Activated CD4-positive, CD25-positive, alpha-beta regulatory T cell treated with anti-CD3 and anti-CD28 coated beads, Interleukin-2, amount 50 U/mL, for 24 hours (primary cell): ENCODE measurements at regions not wholly inside any gene's neighbourhood (a gene's known extent, or its start where the extent isn't known, plus 50 kb on each side); places are given as distances from the start of the nearest gene placed in this dataset.

ENCODE experiments used
- ATAC-seq, 2 donors: fragments of 150-1000 bp; cut with Tn5 transposase; one replicate each; pipeline ENCODE4 v1.10.0; 2021; ENCODE audit warnings: mild to moderate bottlenecking in 1 of 2, moderate library complexity in 1 of 2

DNA sequence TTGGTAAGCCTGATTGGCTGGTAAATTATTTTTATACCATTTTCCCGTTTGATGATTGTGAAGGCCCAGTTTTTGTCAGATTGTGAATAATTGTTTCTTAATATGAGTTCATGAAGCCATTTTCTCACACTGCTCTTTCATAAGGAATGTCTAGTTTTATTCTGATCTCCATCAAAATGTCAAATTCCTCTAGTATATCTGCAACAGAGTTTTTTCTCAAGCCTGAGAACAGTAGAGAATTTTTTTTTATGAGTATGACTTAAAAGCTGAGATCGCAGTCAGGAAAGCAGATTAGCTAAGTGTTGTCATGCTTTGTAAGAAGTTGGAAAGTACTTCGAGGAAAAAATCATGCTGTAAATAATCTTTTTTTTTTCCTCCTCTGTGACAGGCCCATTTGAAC is 484.9 kb upstream of the ATP2B1 start:
- no peak for ATAC-seq

DNA sequence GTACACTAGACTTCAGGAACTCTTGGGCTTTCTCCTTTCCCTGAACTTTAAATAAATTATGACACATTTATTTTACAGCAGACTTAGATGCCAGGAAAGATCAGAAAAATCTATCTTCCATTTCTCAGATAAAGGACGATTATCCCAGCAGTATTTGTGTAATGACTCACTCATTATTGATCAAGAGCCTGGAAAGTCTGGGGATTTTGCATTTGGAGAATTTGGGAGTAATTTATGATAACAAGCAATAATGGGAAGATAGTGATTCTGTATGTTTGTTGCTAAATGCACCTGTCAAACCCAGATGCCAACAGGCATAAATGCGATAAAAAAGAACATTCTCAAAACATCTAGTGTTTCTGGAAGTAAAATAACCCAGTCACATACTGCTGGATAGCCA is 480.2 kb upstream of the ATP2B1 start:
- ATAC-seq, result no peak

DNA sequence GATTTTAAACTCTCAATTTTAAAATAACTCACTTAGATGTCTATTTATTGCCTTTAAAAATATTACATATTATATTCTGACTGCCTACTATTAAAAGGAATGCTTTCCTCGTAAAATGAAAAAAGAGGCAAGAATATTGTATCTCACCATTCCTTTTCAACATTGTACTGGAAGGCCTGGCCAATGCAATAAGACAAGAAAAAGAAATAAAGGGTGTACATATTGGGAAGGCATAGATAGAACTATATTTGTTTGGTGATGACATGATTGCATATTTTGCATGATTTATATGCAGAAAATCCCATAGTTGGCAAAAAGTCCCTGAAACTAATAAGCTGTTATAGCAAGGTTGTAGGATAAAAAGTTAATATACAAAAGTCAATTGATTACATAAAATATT is 474.6 kb upstream of the ATP2B1 start:
- ATAC-seq, result no peak

DNA sequence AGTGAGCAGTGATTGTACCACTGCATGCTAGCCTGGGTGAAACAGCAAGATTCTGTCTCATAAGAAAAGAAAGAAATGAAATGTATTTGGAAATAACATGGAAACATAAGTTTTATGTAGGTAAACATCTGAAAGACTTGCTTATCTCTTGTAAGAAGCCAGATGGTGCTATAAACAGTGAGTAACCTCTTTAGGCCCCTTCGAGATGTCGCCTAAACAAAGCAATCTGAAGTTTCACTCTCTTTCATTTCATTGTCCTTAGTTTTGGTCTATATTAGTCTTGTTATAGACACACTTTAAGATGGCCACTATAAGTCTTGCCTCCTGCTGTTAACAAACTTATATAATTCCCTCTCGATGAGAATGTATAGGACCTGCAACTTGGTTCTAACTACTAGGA is 472.6 kb upstream of the ATP2B1 start:
- ATAC-seq, result no peak

DNA sequence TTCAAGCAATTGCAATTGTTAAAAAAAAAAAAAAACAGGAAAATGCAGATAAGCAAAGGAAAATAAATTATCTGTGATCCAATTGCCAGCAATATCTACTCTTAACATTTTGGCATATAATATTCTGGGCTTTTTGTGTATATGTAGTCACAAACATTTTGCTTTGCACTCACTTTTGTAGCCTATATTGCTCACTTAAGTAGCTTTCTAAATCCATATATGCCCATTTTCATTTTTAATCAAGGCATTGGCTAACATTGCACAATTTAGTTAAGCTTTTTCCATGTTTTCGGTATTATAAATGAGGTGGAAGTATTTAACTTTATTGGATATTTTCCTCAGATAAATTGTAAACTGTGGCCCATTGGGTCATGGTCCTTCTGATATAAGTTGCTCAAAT is 466.3 kb upstream of the ATP2B1 start:
- ATAC-seq, result no peak

DNA sequence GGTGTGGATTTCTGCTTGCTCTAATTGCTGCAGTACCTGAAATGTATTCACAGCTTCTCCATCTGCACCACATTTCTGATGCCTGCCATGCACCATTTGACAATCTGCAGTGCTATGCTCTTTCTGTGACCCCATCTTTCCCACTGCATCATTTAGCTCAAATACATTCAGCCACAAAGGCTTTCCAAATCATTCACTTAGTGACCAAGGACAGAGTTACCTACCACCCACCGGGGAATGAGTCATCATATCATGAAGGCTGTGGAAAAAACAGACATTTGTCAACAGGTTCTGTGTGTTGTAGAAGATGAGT is 465.5 kb upstream of the ATP2B1 start:
- ATAC-seq, result peak; percentile 35 to 58

DNA sequence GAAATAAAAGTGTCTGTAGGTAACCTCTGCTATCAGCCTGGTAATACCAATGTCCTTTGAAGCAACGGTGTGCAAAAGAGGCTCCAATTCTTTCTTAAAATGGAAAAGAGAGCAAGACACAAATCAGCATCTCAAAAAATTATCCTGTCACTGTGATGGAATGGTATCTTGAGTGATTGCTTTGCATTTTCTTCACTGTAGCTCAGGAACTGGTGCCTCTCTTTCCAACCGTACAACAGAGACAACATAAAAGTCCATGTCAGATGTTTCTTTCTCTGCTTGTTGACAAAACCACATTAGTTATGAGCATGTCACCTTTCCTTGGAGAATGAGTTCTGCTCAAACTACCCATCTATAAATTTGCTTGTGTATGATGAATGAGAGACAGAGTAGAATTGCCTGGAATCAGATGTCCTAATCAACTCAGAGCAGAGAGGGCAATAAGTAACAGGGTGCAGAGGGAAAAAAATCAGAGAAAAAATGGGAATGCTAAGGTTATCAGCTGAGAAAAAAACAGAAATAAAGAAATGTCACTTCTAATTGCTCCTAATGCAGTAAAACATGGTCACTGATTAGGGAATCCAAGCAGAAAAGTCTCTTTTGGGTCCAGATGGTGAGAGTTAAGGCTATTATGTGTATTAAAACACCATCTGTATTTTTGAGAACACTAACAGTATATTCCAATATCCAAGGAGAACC is 465.0 kb upstream of the ATP2B1 start:
- no peak for ATAC-seq

DNA sequence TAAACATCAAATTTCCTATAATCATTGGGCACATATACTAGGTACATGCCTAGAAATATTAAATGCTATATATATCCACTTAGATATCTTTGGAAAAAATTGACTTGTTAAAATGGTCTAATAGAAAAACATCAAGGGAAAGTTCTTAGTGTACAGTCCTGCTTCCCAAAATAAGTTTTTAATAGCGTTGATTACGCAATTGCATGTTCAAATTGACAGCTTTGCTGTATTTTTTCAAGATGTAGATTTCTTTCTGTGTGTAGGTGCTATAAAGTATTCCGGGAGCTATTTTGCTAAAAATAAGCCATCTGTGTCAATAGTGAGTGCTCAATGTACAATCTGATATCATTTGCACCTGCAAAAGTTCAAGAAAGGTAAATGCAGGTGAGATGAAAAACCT is 463.9 kb upstream of the ATP2B1 start:
- no peak for ATAC-seq

DNA sequence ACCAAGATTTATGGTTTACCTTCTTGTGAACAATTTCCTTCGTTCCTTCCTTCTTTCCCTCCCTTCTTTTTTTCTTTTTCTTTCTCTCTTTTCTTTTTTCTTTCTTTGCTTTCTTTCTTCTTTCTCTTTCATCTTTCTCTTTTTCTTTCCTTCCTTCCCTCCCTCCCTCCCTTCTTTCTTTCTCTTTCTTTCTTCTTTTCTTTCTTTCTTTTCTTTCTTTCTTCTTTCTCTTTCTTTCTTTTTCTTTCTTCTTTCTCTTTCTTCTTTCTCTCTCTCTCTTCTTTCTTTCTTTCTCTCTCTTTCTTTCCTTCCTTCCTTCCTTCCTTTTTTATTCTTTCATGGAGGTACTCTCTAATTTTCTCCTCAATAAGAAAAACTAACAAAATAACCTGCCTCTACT is 462.1 kb upstream of the ATP2B1 start:
- no peak for ATAC-seq

DNA sequence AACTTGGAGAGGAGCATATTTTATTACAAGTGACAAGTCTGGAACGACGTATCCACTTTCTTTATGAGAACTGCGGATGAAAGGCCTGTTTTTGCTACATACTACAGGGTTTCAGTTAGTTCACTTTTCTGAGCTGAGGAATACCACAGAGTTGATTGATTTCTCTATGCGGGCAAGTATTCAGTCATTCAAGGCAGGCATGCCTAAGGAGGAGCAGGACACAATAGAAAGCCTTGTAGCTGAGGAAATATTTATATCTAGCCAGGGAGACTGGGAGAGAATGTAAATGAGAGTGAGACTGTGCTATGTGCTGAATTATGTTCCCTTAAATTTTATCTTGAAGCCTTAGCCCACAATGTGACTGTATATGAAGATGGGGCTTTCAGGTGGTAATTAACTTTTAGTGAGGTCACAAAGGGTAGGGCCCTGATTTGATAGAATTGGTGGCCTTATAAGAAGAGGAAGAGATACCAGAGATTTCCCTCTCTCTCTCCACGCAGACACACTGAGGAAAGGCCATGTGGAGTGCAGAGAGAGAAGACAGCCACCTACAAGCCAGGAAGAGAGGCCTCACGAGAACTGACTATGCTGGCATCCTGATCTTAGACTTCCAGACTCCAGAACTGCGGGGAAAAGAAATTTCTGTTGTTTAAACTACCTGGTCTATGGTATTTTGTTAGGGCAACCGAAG is 459.0 kb upstream of the ATP2B1 start:
- ATAC-seq, result no peak

DNA sequence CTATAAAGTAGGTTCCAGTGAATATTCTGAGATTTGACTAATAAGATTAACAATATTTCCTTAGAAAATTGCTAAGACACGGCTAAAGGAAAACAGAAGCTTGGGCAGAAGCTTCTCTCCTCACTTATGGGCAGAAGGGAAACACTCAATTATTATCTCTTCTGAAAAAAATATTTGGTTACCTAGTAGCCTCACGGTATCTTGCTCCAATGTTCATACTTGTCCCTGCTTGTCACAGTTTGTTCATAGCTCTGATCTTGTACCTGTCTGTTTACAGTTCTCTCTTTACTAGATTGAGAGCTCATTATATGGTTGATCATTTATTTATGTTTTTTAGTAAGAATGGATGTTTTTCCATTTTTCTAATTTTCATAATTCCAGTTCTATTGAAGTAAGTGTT is 458.0 kb upstream of the ATP2B1 start:
- no peak for ATAC-seq

DNA sequence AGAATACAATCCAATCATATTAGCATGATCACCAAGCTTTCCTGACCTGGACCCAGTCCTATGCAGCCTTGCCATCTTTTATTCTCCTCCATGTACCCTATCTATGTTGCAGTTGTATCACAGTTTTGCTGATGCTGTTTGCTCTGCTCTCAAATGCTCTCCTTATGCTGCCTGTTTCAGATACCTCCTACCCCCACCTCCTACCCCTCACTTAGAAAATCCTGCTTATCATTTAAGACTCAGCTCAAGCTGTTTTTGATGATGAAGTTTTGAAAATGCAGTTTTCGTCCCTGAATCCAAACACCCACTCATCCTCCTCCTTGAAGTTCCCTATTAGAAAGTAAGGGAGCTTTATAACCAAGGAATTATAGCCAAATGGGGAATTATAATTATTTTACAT is 457.4 kb upstream of the ATP2B1 start:
- no peak for ATAC-seq

DNA sequence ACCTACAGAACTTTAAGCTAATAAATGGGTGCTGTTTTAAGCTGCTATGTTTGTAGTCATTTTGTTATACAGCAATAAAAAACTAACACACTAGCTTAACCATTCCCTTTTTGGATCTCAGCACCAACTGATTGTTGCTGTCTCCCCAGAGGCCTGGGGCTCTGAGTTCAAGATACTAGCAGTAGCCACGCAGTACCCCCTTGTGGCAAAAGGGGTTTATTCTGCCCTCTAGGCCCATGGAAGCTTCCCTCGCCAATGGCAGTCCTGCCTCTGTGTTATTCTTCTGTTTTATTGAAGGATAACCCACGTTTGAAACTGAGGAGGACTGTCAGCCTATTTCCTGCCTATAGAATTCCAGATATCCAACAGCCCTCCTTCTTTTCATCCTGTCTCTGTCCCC is 455.3 kb upstream of the ATP2B1 start:
- ATAC-seq, result no peak

DNA sequence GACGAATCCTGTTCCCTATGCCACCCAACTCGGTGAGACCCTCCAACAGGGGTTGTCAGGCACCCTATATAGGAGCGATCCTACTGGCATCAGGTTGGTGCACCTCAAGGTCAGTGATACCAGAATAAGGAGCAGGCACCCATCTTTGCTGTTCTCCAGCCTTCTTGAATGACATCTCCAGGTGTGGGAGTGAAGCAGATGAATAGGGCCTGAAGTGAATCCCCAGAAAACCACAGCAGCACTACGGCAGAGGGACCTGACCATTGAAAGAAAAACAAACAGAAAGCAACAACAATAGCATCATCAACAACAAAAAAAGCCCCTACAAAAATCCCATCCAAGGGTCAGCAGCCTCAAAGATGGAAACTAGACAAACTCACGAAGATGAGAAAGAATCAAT is 445.2 kb upstream of the ATP2B1 start:
- no peak for ATAC-seq

DNA sequence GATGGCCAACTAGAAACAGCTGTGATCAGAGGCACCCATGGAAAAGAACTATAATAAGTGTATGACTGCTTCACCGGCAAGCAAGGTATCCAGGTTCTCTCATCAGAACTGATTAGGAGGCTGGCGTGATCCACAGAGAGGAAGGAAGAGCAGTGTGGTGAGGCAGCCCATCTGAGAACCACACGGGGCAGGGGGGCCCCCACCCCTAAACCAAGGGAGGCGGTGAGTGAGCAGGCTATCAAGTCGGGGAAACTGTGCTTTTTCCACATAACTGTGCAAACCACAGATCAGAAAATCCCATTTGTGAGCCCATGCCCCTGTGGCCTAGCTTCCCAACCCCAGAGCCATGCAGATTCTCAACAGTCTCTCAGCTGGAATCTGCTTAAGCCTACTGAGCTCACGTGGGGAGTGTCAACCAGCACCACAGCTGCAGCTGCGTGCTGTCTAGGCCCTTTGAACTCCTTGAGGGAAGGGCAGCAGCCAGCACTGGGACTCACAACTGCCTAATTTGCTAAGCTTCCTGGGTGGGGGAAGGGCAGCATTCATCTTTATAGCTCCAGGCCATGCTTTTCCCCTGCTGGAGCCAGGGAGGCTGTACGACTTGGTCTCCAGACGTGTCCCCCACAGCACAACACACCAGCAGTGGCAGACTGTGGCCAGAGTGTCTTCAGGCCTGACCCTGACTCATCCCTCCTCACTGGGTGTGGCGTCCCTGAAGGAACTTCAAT is 444.4 kb upstream of the ATP2B1 start:
- no peak for ATAC-seq

DNA sequence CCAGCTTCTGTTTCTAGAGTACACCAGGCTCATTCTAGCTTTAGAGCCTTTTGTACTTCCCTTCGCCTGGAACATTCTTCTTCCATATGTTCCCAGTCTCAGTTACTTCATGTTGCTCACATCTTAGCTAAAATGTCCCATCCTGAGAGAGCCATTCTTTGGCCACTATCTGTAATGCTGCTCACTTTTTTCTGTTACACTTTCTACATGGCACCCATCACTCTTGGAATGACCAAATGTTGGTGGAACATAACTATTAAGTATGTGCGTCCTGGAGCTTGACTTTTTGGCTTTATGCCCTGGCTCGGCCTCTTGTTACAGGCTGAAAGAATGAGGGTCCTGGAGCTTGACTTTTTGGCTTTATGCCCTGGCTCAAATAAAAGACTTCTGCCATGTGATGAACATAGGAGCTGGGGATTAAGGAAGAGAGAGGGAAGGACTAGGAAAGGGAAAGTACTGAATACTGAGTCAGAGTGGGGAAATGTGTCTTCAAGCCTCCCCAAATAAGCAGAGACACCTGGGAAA is 442.9 kb upstream of the ATP2B1 start:
- no peak for ATAC-seq

DNA sequence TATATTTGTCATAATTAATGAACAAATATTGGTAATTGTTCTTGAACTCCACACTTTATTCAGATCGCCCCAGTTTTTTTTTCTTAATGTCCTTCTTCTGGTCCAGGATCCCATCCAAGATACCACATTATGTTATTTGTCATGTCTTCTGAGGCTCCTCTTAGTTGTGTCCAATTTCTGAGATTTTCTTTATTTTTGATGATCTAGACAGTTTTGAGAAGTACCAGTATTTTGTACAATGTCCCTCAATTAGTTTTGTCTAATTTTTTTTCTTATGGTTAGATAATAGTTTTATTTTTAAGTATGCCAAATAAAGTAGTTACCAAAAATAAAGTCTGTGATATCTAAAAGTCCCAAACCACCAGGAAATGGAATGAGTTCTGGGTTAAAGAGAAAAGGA is 440.8 kb upstream of the ATP2B1 start:
- ATAC-seq, result no peak

DNA sequence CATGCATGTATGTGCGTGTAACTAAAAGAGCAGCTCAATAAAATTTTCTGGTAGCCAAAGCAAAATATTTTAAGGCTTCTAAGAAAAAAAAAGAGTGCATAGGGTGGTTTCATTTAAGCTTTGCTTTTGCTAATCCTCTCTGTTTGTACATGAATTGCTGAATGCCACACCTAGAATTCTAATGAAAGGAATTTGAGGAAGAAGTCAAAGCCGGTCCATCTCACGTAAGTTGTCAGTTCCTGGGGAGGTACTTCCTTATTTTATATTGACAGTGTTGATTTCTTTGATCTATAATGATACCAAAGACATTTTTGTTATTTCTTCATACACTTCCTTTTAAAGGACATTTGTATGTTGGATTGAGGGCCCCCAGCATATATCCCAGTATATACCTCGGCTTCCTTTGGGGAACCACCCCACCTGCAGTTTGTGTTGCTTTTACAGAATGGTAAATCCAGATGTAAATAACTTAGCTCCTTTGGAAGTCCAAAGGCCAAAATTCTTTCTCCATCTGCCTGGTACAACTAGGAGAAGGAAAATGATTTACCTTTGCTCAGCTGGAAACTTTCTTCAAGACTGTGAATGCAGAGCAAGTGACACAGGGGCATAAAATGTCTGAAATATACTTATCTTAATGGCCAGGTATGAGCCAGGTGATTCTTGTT is 420.9 kb upstream of the ATP2B1 start:
- no peak for ATAC-seq

DNA sequence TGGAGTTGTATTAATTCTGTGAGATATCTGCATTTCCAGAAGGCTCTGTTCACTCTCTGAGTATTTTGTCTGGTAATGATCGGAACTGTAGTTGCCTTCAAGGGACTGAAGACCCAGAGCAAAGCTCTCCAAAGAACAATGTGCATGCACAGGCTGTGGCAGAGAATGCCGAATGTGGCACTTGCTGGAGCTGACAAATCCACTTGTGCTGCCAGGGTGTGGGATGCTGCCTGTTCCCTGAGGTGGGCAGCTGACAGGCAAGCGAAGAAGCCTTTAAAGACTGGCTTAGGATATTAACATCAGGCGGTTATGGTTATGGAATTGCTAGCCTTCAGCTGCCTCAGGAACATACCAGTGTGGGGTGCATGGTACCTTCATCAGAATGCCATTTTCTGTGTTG is 419.9 kb upstream of the ATP2B1 start:
- ATAC-seq, result no peak

DNA sequence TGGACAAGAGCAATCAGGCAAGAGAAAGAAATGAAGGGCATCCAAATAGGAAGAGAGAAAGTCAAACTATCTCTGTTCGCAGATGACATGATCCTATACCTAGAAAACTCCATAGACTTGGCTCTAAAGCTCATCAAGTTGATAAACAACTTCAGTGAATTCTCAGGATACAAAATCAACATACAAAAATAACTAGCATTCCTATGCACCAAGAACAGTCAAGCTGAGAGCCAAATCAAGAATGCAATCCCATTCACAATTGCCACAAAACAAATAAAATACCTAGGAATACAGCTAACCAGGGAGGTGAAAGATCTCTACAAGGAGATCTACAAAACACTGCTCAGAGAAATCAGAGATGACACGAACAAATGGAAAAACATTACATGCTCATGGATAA is 417.5 kb upstream of the ATP2B1 start:
- no peak for ATAC-seq

DNA sequence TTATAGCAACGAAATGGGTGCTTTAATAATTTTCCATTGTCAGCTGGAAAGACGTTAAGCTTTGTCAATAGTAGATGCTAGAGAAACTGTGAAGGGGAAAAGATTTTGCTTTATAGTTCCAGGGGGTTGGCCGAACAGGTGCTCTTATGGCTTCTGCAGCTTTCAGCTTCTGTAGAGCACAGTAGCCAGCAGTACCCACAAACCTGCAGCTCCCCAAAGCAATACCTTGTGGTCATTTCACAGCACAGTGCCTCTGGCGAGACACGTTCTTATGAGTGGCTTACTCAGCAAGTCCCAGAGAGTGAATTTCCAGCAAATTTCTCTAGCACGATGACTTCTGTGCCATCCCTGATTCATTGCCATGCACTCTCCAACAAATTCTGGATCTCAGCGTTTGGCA is 416.3 kb upstream of the ATP2B1 start:
- no peak for ATAC-seq

DNA sequence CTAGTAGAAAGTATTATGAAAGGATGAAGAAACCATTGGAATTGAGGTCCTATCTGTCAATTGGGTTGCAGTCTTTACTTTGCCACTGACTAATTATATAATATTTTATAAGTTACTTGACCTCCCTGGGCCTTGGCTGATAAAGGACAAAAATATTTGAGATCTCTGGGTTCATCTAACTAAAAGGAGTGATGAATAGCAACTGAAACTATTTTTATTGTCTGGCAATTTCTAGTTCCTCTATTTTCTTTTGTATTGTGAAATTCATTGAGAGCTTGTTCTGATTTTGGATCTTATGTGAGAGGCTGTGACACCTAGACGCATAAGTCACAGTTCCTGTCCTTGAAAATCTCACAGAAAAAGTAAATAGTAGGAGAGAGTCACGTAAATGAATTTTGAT is 415.7 kb upstream of the ATP2B1 start:
- ATAC-seq, result no peak

DNA sequence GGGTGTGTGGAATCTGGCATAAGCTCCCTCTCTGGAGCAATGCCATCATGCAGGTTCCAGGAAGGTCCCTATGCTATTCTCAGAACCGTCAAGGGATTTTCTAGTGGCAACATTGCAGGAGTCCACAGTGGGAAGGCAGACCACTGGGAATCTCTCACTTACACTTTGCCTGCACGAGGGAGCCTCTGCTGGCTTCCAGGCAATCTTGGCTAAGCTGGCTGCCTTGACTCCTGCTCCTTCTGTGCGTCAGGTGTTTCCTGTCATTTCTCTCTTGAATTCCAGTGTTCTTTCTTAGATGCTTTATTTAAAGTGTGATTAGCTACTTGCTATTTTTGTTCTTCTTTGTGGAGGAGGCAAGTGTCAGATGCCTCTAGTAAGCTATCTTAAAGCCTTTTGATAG is 414.0 kb upstream of the ATP2B1 start:
- no peak for ATAC-seq

DNA sequence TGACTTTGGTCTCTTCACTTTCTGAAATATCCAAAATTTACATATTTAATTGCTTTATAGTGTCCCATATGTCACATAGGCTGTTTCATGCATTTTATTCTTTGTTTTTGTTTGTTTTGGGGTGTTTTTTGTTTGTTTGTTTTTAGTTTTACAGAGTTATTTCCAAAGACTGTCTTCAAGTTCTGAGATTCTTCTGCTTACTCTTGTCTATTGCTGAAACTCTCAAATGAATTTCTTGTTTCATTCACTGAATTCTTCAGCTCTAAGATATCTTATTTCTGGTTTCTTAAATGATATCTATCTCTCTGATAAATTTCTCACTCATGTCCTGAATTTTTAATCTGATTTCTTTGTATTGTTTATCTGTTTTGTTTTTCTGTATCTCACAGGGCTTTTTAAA is 412.0 kb upstream of the ATP2B1 start:
- ATAC-seq, result no peak
